Sigmoid colon (tissue), 6 donors: ENCODE measurements at regions not wholly inside any gene's neighbourhood (a gene's known extent, or its start where the extent isn't known, plus 50 kb on each side); places are given as distances from the start of the nearest gene placed in this dataset.

Experiments
- DNase-seq: peaks from one replicate; pipeline ENCODE4 v3.0.0-alpha.2; 2019
- H3K27ac ChIP-seq, 4 donors: fragments of 200-600 bp; sonication (generic); one replicate each; pipeline ENCODE4 v1.5.1; 2016 to 2019; ENCODE audit warnings: mild to moderate bottlenecking in 1 of 4
- H3K27me3 ChIP-seq, 3 donors: fragments of 200-600 bp; sonication (generic); one replicate each; pipeline ENCODE4 v1.5.1; 2019; ENCODE audit warnings: mild to moderate bottlenecking in 1 of 3
- H3K36me3 ChIP-seq, 4 donors: fragments of 200-600 bp; sonication (generic); one replicate each; pipeline ENCODE4 v1.5.1; 2016 to 2019
- H3K4me1 ChIP-seq, 4 donors: fragments of 200-600 bp; sonication (generic); one replicate each; pipeline ENCODE4 v1.5.1; 2017 to 2019
- H3K4me3 ChIP-seq, 4 donors: fragments of 200-600 bp; sonication (generic); one replicate each; pipeline ENCODE4 v1.5.1; 2017 to 2019; ENCODE audit warnings: mild to moderate bottlenecking in 2 of 4, moderate library complexity in 1 of 4
- H3K9me3 ChIP-seq, 4 donors: fragments of 200-600 bp in 3 of 4; sonication (generic) in 3 of 4; one replicate each; pipeline versions ENCODE4 v1.5.1 to v1.6.1; 2013 to 2019
- CTCF ChIP-seq, 4 experiments: fragments of 450-650 bp in 3 of 4; fragments of 200-600 bp in 1 of 4; IDR thresholded peaks; one replicate each; pipeline ENCODE4 v1.5.1; 2016 to 2019; ENCODE audit warnings: antibody characterized with exemption in 4 of 4, mild to moderate bottlenecking in 3 of 4, moderate library complexity in 2 of 4
- EP300 ChIP-seq, 4 donors: sonication (generic); formaldehyde crosslinking; IDR thresholded peaks; one replicate each; pipeline ENCODE4 v1.6.1; 2017; ENCODE audit warnings: antibody characterized with exemption in 4 of 4
- POLR2A ChIP-seq, 2 donors: fragments of 450-650 bp; IDR thresholded peaks; one replicate each; pipeline ENCODE4 v1.6.1; 2016; ENCODE audit warnings: antibody characterized with exemption in 2 of 2, mild to moderate bottlenecking in 2 of 2, moderate library complexity in 2 of 2
- POLR2AphosphoS5 ChIP-seq, 4 donors: sonication (generic); formaldehyde crosslinking; IDR thresholded peaks; one replicate each; pipeline ENCODE4 v1.6.1; 2017; ENCODE audit warnings: antibody characterized with exemption in 4 of 4
- WGBS, 2 donors: extraction: QIAGEN DNeasy Blood & Tissue Kit; methylation state at CpG; one replicate each; pipeline ENCODE4 v1.1.7; 2013; 5-methylcytosine and 5-hydroxymethylcytosine counted together
- intact Hi-C: fragments of 100-400 bp; cut with DNase I; formaldehyde crosslinking; loops from one replicate; pipeline ENCODE4 v1.15.1; 2023
- donor health status: healthy with polysubstance abuse.
- donor health status: healthy.

DNA sequence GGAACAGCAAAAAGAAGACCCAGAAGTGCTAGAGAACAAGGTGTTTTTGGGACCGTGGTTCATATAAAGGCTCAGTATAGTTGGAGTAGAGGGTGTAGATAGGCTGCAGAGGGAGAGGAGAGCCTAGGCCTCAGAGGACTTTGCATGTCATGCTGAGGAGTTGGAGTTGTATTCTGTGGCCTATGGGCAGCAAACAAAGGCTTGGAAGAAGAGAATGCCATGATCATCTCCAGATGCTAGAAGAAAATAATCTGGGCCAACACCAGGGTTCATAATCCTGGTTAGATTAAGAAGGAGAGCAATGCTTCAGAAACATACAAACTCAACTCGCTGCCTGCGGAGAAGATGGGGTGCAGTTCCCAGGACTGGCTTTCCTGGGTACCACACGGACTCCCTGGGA is 262.8 kb upstream of the USP24 start:
- no peak overlapping the region for H3K4me3 ChIP-seq
- WGBS, 2 donors, result 95 to 97% methylated on average over 4 of the region's 4 CpGs
- no peak overlapping the region for H3K27ac ChIP-seq
- H3K9me3 ChIP-seq, result peaks cover 0 to 4% (median 0%) of the 10 kb centered on the region in 4 donors
- no peak for TF ChIP-seq EP300 (IDR thresholded peaks at IDR 0.05)
- no peak for TF ChIP-seq CTCF (IDR thresholded peaks at IDR 0.05)
- TF ChIP-seq POLR2A (IDR thresholded peaks at IDR 0.05), result no peak
- no peak for TF ChIP-seq POLR2AphosphoS5 (IDR thresholded peaks at IDR 0.05)
- H3K36me3 ChIP-seq, result no peaks in the 10 kb centered on the region
- H3K27me3 ChIP-seq, result no peaks in the 10 kb centered on the region
- intact Hi-C loops, result no loop called here
- no peak for DNase-seq
- no peaks in the 10 kb centered on the region for H3K4me1 ChIP-seq

GRCh38 chr1:55476445-55477015 is 261.4 kb upstream of the USP24 start:
- WGBS, 2 donors, result 56 to 78% methylated on average over 6 of the region's 6 CpGs
- Histone ChIP-seq H3K36me3 (no peaks in the 10 kb centered on the region), H3K27ac (no peak overlapping the region), H3K4me3 (no peak overlapping the region), H3K27me3 (no peaks in the 10 kb centered on the region), H3K9me3 (peaks cover 0 to 4% (median 0%) of the 10 kb centered on the region in 4 donors), H3K4me1 (no peaks in the 10 kb centered on the region)
- intact Hi-C loops, result no loop called here
- no peak for TF ChIP-seq CTCF (IDR thresholded peaks at IDR 0.05)
- no peak for TF ChIP-seq POLR2AphosphoS5 (IDR thresholded peaks at IDR 0.05)
- no peak for TF ChIP-seq EP300 (IDR thresholded peaks at IDR 0.05)
- no peak for TF ChIP-seq POLR2A (IDR thresholded peaks at IDR 0.05)
- no peak for DNase-seq

DNA sequence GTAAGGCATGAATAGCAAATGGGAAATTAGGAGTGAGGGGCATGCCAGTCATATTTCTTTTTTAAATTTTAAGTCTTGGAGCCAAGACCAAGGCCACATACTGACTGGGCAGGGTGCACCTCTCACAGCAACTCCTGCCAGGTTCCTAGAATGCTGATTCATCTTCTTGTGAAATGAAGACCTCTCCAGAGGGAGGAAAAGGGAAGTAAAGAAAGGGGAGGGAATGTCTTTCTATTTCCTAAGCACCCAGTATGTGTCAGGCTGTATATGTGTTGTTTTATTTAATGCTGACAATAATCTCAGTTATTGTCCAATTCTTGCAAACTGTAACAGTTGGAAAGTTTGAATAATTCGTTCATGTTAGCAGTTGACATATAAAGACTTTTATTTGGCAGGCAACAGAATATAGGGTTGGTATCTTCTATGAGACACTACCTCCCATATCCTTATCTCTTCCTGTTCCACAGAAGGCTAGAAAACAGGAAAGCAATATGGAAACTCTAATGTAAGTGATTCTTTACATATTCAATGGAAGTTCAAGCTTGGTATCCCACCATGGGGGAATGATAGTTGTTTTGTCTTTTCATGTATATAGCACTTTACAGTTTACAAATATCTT is 259.1 kb upstream of the USP24 start:
- WGBS, 2 donors, result 51 to 73% methylated on average over 1 of the region's 1 CpG
- H3K9me3 ChIP-seq, result peaks cover 0 to 4% (median 0%) of the 10 kb centered on the region in 4 donors
- intact Hi-C loops, result no loop called here
- H3K36me3 ChIP-seq, result no peaks in the 10 kb centered on the region
- no peaks in the 10 kb centered on the region for H3K4me1 ChIP-seq
- no peak for DNase-seq
- no peak overlapping the region for H3K27ac ChIP-seq
- TF ChIP-seq CTCF (IDR thresholded peaks at IDR 0.05), result no peak
- no peak for TF ChIP-seq EP300 (IDR thresholded peaks at IDR 0.05)
- TF ChIP-seq POLR2AphosphoS5 (IDR thresholded peaks at IDR 0.05), result no peak
- TF ChIP-seq POLR2A (IDR thresholded peaks at IDR 0.05), result no peak
- no peaks in the 10 kb centered on the region for H3K27me3 ChIP-seq
- H3K4me3 ChIP-seq, result no peak overlapping the region

GRCh38 chr1:55473661-55474060 is 258.5 kb upstream of the USP24 start:
- Histone ChIP-seq H3K27ac (no peak overlapping the region), H3K4me3 (no peak overlapping the region), H3K4me1 (no peaks in the 10 kb centered on the region), H3K9me3 (peaks cover 0 to under 1% (median 0%) of the 10 kb centered on the region in 4 donors), H3K27me3 (no peaks in the 10 kb centered on the region), H3K36me3 (no peaks in the 10 kb centered on the region)
- no peak for DNase-seq
- no peak for TF ChIP-seq POLR2A (IDR thresholded peaks at IDR 0.05)
- TF ChIP-seq EP300 (IDR thresholded peaks at IDR 0.05), result no peak
- no peak for TF ChIP-seq CTCF (IDR thresholded peaks at IDR 0.05)
- no peak for TF ChIP-seq POLR2AphosphoS5 (IDR thresholded peaks at IDR 0.05)
- WGBS, 2 donors, result 93 to 98% methylated on average over 2 of the region's 2 CpGs
- intact Hi-C loops, result no loop called here

DNA sequence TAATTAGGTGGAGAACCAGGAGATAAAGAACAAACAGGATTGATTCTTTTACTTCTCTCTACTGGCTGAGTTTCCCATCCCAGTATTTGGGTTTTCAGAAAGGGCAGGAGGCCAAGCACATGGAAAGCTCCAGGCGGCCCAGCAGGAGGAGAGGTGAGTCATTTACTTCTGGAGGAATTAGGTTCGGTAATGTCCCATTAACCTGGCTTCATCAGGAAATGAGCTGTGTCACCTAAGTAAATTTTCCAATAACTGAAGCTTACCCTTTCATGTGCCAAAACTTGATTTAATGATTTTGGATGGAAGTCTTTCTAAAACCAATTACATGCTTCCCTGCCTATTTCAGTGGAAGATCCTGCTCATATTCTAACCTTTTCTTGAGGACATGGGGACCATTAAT is 257.6 kb upstream of the USP24 start:
- WGBS, 2 donors, result 63 to 77% methylated on average over 2 of the region's 2 CpGs
- H3K4me3 ChIP-seq, result no peak overlapping the region
- no peaks in the 10 kb centered on the region for H3K4me1 ChIP-seq

More for the DNA sequence above, 257.6 kb upstream of the USP24 start:
- no peaks in the 10 kb centered on the region for H3K36me3 ChIP-seq
- TF ChIP-seq EP300 (IDR thresholded peaks at IDR 0.05), result no peak
- TF ChIP-seq POLR2AphosphoS5 (IDR thresholded peaks at IDR 0.05), result no peak
- TF ChIP-seq CTCF (IDR thresholded peaks at IDR 0.05), result no peak
- TF ChIP-seq POLR2A (IDR thresholded peaks at IDR 0.05), result no peak
- H3K9me3 ChIP-seq, result no peaks in the 10 kb centered on the region
- intact Hi-C loops, result no loop called here
- H3K27ac ChIP-seq, result no peak overlapping the region
- no peaks in the 10 kb centered on the region for H3K27me3 ChIP-seq
- no peak for DNase-seq
